K562 (cell line): ENCODE measurements at regions not wholly inside any gene's neighbourhood (a gene's known extent, or its start where the extent isn't known, plus 50 kb on each side); places are given as distances from the start of the nearest gene placed in this dataset.

Experiments used
- ATAC-seq: fragments of 200-7000 bp; cut with Tn5 transposase; 3 replicates; pipeline ENCODE4 v1.9.1; 2020; ENCODE audit warnings: moderate library complexity
- BruUV-seq: library from RNA; stranded (reverse); fragments of 400-500 nt; replicated peaks from 2 replicates; lab custom pipeline; 2021; lab: Mats Ljungman, UMichigan
- CTCF ChIA-PET: fragments of 300-600 bp; formaldehyde crosslinking; extraction: SDS; loops from one replicate; lab custom pipeline; 2021; ENCODE audit warnings: low intra/inter-chr PET ratio; lab: Yijun Ruan, JAX
- POLR2A ChIA-PET: fragments of 300-600, 350-650 bp; sonication (Branson Sonifier 250); formaldehyde crosslinking; extraction: SDS; loops from one replicate; lab custom pipeline; 2021; ENCODE audit warnings: antibody characterized with exemption, inconsistent platforms; lab: Yijun Ruan, JAX
- DNase-seq, 4 experiments: peaks; one replicate each; pipeline versions ENCODE4 v3.0.0 to v3.0.0-alpha.2; 2011 to 2018; ENCODE audit warnings: low spot score in 3 of 4, mixed read lengths in 3 of 4; ENCODE audit errors: extremely low read depth in 1 of 4
- FAIRE-seq: peaks from 2 replicates; lab custom pipeline; 2011; peaks lifted over from hg19 to GRCh38; lab: Jason Lieb, UNC
- H2AFZ ChIP-seq: 2 replicates; pipeline ENCODE4 v1.6.0; 2011; ENCODE audit warnings: low read depth, low read length, control low read depth, inconsistent platforms
- H3K27ac ChIP-seq: fragments of 200-600 bp; 3 replicates; pipeline ENCODE4 v1.8.0; 2011; ENCODE audit warnings: low read depth, mild to moderate bottlenecking, control low read depth, inconsistent platforms, low read length, moderate library complexity, mixed read lengths; ENCODE audit errors: extremely low read depth
- H3K27me3 ChIP-seq, 2 experiments: fragments of 300-600 bp in 1 of 2; 2 replicates in 1 of 2; 3 replicates in 1 of 2; pipeline versions ENCODE4 v1.6.0 to v1.8.0; 2011; ENCODE audit warnings: inconsistent platforms in 2 of 2, low read length in 2 of 2, mild to moderate bottlenecking in 1 of 2, mixed read lengths in 1 of 2, moderate library complexity in 1 of 2; ENCODE audit not compliant: control insufficient read depth in 2 of 2, insufficient read depth in 2 of 2
- H3K36me3 ChIP-seq: fragments of 300-600 bp; 3 replicates; pipeline ENCODE4 v1.8.0; 2011; ENCODE audit warnings: mild to moderate bottlenecking, low read length, inconsistent platforms; ENCODE audit not compliant: control insufficient read depth, insufficient read depth
- H3K4me1 ChIP-seq, 2 experiments: fragments of 200-600 bp in 1 of 2; replicated peaks in 1 of 2; 2 replicates in 1 of 2; 3 replicates in 1 of 2; pipeline versions ENCODE4 v1.5.1 to v1.8.0; 2011; ENCODE audit warnings: inconsistent platforms in 2 of 2, low read length in 2 of 2, mild to moderate bottlenecking in 1 of 2, mixed read lengths in 1 of 2, moderate library complexity in 1 of 2; ENCODE audit not compliant: control insufficient read depth in 2 of 2, insufficient read depth in 2 of 2
- H3K4me2 ChIP-seq: 2 replicates; pipeline ENCODE4 v1.6.1; 2011; ENCODE audit warnings: low read length, control low read depth, inconsistent platforms, mixed read lengths; ENCODE audit not compliant: insufficient read depth
- H3K4me3 ChIP-seq: fragments of 200-600 bp; sonication (generic), shearing (Covaris generic); 2 replicates; pipeline ENCODE4 v1.5.1; 2016; ENCODE audit warnings: control low read depth, inconsistent platforms
- H3K79me2 ChIP-seq: fragments of 200-600 bp; 3 replicates; pipeline ENCODE4 v1.8.0; 2011; ENCODE audit warnings: low read length, inconsistent platforms; ENCODE audit not compliant: control insufficient read depth, insufficient read depth
- H3K9ac ChIP-seq, 2 experiments: 2 replicates each; pipeline versions ENCODE4 v1.6.0 to v1.6.1; 2011; ENCODE audit warnings: low read depth in 2 of 2, low read length in 2 of 2, control low read depth in 1 of 2, inconsistent platforms in 1 of 2, mild to moderate bottlenecking in 1 of 2, mixed read lengths in 1 of 2; ENCODE audit not compliant: insufficient read depth in 1 of 2
- H3K9me1 ChIP-seq: one replicate; pipeline ENCODE4 v1.6.0; 2011; ENCODE audit warnings: inconsistent platforms, mild to moderate bottlenecking, low read length, moderate library complexity; ENCODE audit not compliant: control insufficient read depth, insufficient read depth
- H3K9me3 ChIP-seq: replicated peaks from 2 replicates; pipeline ENCODE4 v1.5.1; 2011; ENCODE audit warnings: low read depth, low read length, inconsistent platforms; ENCODE audit not compliant: control insufficient read depth, insufficient read depth
- H4K20me1 ChIP-seq: replicated peaks from 2 replicates; pipeline ENCODE4 v1.6.1; 2011; ENCODE audit warnings: low read length, inconsistent platforms, mixed read lengths; ENCODE audit not compliant: control insufficient read depth, insufficient read depth
- FOXJ2 ChIP-seq: fragments of 200-800 bp; sonication (Bioruptor generic); IDR thresholded peaks from 2 replicates; pipeline ENCODE4 v1.6.1; 2016; ENCODE audit warnings: missing genetic modification characterization, missing compliant biosample characterization
- HDAC3 ChIP-seq: fragments of 450-650 bp; IDR thresholded peaks from 2 replicates; pipeline ENCODE4 v1.6.1; 2018; ENCODE audit warnings: borderline replicate concordance, mild to moderate bottlenecking, moderate library complexity; ENCODE audit not compliant: partially characterized antibody
- NEUROD1 ChIP-seq: fragments of 150-350 bp; IDR thresholded peaks from 2 replicates; pipeline ENCODE4 v1.6.1; 2014; ENCODE audit warnings: borderline replicate concordance, low read length, low read depth; ENCODE audit not compliant: partially characterized antibody
- POLR2H ChIP-seq: IDR thresholded peaks from 2 replicates; pipeline ENCODE4 v1.6.1; 2016; ENCODE audit warnings: missing genetic modification characterization, low read depth, mild to moderate bottlenecking, control low read depth, missing compliant biosample characterization, moderate library complexity
- SMARCA4 ChIP-seq: fragments of 450-650 bp; IDR thresholded peaks from 2 replicates; pipeline ENCODE4 v1.6.1; 2016
- ZNF174 ChIP-seq: fragments of 250-450 bp; sonication (Bioruptor Pico); IDR thresholded peaks from 2 replicates; pipeline ENCODE4 v1.4.0; 2020; ENCODE audit warnings: mild to moderate bottlenecking
- WGBS: fragments of 100-300 bp; shearing (Covaris generic); methylation state at CpG from one replicate; pipeline ENCODE4 v1.1.6; 2016; ENCODE audit warnings: low coverage, mixed read lengths; ENCODE audit not compliant: insufficient coverage; ENCODE audit errors: missing lambda C conversion rate; 5-methylcytosine and 5-hydroxymethylcytosine counted together
- in situ Hi-C: fragments of 300-500 bp; cut with MboI; formaldehyde crosslinking; loops from 4 replicates; pipeline ENCODE4 v1.15.0; 2018; ENCODE audit warnings: inconsistent platforms, mixed read lengths
- intact Hi-C: fragments of 100-400 bp; cut with micrococcal nuclease; formaldehyde crosslinking; loops from 2 replicates; pipeline ENCODE4 v1.14.2; 2022
- TF ChIP-seq, protein P1 (sequence below), 2 experiments: fragments of 450-650 bp; formaldehyde crosslinking in 1 of 2; IDR thresholded peaks; 2 replicates each; pipeline versions ENCODE4 v1.4.0 to v1.6.1; 2014 to 2020; ENCODE audit warnings: mild to moderate bottlenecking in 2 of 2, borderline replicate concordance in 1 of 2, low read depth in 1 of 2
- TF ChIP-seq, protein P2 (sequence below): fragments of 250-450 bp; sonication (Bioruptor Pico); IDR thresholded peaks from 2 replicates; pipeline ENCODE4 v1.5.1; 2021; ENCODE audit warnings: mild to moderate bottlenecking
- TF ChIP-seq, protein P3 (sequence below): fragments of 450-650 bp; IDR thresholded peaks from 2 replicates; pipeline ENCODE4 v1.6.1; 2017; ENCODE audit warnings: antibody characterized with exemption, mild to moderate bottlenecking

DNA sequence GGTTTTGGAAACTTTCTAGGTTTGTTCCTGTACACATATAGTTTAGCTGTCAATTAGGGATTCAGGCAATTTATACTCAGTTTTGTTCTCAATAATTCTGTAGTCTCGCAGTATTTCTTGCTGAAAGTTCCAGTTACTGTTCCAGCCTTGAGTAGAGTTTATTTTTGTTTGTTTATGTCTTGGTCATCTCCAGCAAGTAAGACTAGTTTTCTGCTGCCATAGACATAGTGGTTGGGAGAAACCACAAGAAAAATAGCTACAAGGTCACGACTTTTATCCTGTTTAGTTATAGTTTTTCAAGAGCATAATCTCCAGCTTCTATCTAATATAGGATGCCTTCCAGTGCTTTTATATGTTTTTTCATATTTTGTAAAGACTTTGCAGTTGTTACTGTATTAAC lies 99.6 kb upstream of the FOXG1 start:
- ChIA-PET POLR2A (no interaction called here), CTCF (no interaction called here)
- H2AFZ ChIP-seq: no peak overlapping the region
- H3K9ac ChIP-seq: no peak overlapping the region
- H3K36me3 ChIP-seq: no peaks in the 10 kb centered on the region
- H3K4me1 ChIP-seq: no peaks in the 10 kb centered on the region
- in situ Hi-C loops: no loop called here
- no peak for DNase-seq
- 0% methylated on average over 2 of the region's 2 CpGs for WGBS
- no peak for FAIRE-seq
- H3K4me2 ChIP-seq: no peak overlapping the region
- no peak overlapping the region for H3K4me3 ChIP-seq
- ATAC-seq: no peak
- no peaks in the 10 kb centered on the region for H3K9me1 ChIP-seq
- no peak overlapping the region for H3K27ac ChIP-seq
- BruUV-seq: no TSS peak
- H3K27me3 ChIP-seq: no peaks in the 10 kb centered on the region
- no peaks in the 10 kb centered on the region for H3K9me3 ChIP-seq
- intact Hi-C loops: no loop called here
- H3K79me2 ChIP-seq: no peaks in the 10 kb centered on the region
- H4K20me1 ChIP-seq: no peaks in the 10 kb centered on the region
- TF ChIP-seq FOXJ2: no peak
- TF ChIP-seq SMARCA4: no peak
- no peak for TF ChIP-seq POLR2H (tag)
- no peak for TF ChIP-seq ZNF174
- TF ChIP-seq, protein P1, sequence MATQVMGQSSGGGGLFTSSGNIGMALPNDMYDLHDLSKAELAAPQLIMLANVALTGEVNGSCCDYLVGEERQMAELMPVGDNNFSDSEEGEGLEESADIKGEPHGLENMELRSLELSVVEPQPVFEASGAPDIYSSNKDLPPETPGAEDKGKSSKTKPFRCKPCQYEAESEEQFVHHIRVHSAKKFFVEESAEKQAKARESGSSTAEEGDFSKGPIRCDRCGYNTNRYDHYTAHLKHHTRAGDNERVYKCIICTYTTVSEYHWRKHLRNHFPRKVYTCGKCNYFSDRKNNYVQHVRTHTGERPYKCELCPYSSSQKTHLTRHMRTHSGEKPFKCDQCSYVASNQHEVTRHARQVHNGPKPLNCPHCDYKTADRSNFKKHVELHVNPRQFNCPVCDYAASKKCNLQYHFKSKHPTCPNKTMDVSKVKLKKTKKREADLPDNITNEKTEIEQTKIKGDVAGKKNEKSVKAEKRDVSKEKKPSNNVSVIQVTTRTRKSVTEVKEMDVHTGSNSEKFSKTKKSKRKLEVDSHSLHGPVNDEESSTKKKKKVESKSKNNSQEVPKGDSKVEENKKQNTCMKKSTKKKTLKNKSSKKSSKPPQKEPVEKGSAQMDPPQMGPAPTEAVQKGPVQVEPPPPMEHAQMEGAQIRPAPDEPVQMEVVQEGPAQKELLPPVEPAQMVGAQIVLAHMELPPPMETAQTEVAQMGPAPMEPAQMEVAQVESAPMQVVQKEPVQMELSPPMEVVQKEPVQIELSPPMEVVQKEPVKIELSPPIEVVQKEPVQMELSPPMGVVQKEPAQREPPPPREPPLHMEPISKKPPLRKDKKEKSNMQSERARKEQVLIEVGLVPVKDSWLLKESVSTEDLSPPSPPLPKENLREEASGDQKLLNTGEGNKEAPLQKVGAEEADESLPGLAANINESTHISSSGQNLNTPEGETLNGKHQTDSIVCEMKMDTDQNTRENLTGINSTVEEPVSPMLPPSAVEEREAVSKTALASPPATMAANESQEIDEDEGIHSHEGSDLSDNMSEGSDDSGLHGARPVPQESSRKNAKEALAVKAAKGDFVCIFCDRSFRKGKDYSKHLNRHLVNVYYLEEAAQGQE (IDR thresholded peaks at IDR 0.05; ENCODE audit: borderline replicate concordance): no peak
- TF ChIP-seq, protein P1 (CRISPR knock-in tag; IDR thresholded peaks at IDR 0.05; ENCODE audit: low read depth): no peak
- TF ChIP-seq, protein P2, sequence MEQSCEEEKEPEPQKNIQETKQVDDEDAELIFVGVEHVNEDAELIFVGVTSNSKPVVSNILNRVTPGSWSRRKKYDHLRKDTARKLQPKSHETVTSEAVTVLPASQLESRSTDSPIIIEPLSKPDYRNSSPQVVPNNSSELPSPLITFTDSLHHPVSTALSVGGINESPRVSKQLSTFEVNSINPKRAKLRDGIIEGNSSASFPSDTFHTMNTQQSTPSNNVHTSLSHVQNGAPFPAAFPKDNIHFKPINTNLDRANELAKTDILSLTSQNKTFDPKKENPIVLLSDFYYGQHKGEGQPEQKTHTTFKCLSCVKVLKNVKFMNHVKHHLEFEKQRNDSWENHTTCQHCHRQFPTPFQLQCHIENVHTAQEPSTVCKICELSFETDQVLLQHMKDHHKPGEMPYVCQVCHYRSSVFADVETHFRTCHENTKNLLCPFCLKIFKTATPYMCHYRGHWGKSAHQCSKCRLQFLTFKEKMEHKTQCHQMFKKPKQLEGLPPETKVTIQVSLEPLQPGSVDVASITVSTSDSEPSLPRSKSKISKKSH (CRISPR knock-in tag): no peak
- no peak for TF ChIP-seq NEUROD1
- TF ChIP-seq, protein P3, sequence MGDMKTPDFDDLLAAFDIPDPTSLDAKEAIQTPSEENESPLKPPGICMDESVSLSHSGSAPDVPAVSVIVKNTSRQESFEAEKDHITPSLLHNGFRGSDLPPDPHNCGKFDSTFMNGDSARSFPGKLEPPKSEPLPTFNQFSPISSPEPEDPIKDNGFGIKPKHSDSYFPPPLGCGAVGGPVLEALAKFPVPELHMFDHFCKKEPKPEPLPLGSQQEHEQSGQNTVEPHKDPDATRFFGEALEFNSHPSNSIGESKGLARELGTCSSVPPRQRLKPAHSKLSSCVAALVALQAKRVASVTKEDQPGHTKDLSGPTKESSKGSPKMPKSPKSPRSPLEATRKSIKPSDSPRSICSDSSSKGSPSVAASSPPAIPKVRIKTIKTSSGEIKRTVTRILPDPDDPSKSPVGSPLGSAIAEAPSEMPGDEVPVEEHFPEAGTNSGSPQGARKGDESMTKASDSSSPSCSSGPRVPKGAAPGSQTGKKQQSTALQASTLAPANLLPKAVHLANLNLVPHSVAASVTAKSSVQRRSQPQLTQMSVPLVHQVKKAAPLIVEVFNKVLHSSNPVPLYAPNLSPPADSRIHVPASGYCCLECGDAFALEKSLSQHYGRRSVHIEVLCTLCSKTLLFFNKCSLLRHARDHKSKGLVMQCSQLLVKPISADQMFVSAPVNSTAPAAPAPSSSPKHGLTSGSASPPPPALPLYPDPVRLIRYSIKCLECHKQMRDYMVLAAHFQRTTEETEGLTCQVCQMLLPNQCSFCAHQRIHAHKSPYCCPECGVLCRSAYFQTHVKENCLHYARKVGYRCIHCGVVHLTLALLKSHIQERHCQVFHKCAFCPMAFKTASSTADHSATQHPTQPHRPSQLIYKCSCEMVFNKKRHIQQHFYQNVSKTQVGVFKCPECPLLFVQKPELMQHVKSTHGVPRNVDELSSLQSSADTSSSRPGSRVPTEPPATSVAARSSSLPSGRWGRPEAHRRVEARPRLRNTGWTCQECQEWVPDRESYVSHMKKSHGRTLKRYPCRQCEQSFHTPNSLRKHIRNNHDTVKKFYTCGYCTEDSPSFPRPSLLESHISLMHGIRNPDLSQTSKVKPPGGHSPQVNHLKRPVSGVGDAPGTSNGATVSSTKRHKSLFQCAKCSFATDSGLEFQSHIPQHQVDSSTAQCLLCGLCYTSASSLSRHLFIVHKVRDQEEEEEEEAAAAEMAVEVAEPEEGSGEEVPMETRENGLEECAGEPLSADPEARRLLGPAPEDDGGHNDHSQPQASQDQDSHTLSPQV: no peak
- TF ChIP-seq HDAC3: no peak
